ENCODE measurements at regions not wholly inside any gene's neighbourhood (a gene's known extent, or its start where the extent isn't known, plus 50 kb on each side); places are given as distances from the start of the nearest gene placed in this dataset.

DNA sequence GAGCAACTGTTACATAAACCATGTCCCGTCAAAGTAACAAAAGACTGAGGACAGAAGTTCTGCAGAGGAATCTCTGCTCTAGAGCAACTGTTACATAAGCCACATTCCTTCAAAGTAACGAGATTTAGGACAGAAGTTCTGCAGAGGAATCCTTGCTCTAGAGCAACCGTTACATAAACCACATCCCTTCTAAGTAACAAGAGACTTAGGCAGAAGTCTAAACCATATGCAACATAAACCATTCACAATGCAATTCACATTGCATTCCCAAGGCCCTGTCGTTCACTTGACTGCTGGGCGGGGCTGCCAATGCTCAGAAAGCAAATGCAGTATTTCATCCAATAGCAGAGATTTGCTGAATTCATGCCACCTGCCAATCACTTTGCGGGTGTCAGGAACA, 124.4 kb upstream of the PUDP start:
- H3K4me3 ChIP-seq (ENCODE audit: low read depth, low read length) = no peak overlapping the region
- TF ChIP-seq, protein P1, sequence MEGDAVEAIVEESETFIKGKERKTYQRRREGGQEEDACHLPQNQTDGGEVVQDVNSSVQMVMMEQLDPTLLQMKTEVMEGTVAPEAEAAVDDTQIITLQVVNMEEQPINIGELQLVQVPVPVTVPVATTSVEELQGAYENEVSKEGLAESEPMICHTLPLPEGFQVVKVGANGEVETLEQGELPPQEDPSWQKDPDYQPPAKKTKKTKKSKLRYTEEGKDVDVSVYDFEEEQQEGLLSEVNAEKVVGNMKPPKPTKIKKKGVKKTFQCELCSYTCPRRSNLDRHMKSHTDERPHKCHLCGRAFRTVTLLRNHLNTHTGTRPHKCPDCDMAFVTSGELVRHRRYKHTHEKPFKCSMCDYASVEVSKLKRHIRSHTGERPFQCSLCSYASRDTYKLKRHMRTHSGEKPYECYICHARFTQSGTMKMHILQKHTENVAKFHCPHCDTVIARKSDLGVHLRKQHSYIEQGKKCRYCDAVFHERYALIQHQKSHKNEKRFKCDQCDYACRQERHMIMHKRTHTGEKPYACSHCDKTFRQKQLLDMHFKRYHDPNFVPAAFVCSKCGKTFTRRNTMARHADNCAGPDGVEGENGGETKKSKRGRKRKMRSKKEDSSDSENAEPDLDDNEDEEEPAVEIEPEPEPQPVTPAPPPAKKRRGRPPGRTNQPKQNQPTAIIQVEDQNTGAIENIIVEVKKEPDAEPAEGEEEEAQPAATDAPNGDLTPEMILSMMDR (IDR thresholded peaks at IDR 0.05; ENCODE audit: borderline replicate concordance, insufficient read depth, low read depth, low read length) = no peak

GRCh38 chrX:7270933-7271332, 123.0 kb upstream of the PUDP start:
- H3K4me3 ChIP-seq (ENCODE audit: low read depth, low read length) = no peak overlapping the region
- TF ChIP-seq, protein P1 (IDR thresholded peaks at IDR 0.05; ENCODE audit: borderline replicate concordance, insufficient read depth, low read depth, low read length) = no peak

- H3K4me3 ChIP-seq (ENCODE audit: low read depth, low read length) = no peak overlapping the region
- TF ChIP-seq, protein P1 (IDR thresholded peaks at IDR 0.05; ENCODE audit: borderline replicate concordance, insufficient read depth, low read depth, low read length) = no peak
Measured at GRCh38 chrX:7269991-7270390, 122.0 kb upstream of the PUDP start.

GRCh38 chrX:7269589-7269988, 121.6 kb upstream of the PUDP start:
- H3K4me3 ChIP-seq (ENCODE audit: low read depth, low read length) = no peak overlapping the region
- TF ChIP-seq, protein P1 (IDR thresholded peaks at IDR 0.05; ENCODE audit: borderline replicate concordance, insufficient read depth, low read depth, low read length) = no peak

DNA sequence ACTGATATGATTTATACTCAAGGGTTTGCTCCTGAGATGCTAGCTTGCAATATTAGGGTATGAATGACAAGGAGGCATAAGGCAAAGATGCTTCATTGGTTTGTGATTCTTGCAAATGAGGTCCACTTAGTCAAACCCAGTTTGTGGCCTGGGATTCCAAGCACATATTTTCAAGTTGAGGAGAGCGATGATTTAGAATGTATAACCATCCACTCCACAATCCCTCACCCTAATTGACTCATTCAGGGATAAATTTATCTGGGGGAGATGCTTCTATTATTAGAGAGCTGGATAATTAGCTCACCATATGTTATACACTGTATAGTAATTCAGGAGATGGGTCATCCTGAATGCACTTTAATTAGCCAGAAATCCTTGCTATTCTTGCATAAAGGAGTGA, 118.3 kb upstream of the PUDP start:
- no peak overlapping the region for H3K4me3 ChIP-seq (ENCODE audit: low read depth, low read length)
- TF ChIP-seq, protein P1 (IDR thresholded peaks at IDR 0.05; ENCODE audit: borderline replicate concordance, insufficient read depth, low read depth, low read length) = no peak

- TF ChIP-seq, protein P1 (IDR thresholded peaks at IDR 0.05; ENCODE audit: borderline replicate concordance, insufficient read depth, low read depth, low read length) = no peak
Measured at GRCh38 chrX:7264399-7264798, 116.4 kb upstream of the PUDP start.

DNA sequence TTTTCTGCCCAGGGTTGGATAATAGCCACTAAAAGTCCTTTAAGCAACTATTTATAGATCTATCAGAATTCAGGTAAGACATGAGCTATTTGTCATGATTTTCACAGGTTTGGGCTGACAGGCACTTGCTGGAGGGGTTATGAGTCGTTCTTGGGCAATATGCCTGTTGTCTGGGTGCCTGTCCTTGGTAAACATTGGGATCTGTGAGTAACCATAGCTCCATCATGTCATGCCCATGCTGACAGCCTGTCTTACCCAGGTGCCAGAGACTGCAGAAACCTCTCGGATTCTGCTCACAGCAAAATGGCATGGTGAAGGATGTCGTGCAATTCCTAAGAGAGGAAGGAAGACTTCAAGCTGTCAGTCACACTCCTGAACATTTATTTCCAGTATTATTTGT, 116.0 kb upstream of the PUDP start:
- TF ChIP-seq, protein P1 (IDR thresholded peaks at IDR 0.05; ENCODE audit: borderline replicate concordance, insufficient read depth, low read depth, low read length) = no peak
- H3K4me3 ChIP-seq (ENCODE audit: low read depth, low read length) = no peak overlapping the region

More at GRCh38 chrX:7264399-7264798, 116.4 kb upstream of the PUDP start:
- H3K4me3 ChIP-seq (ENCODE audit: low read depth, low read length) = no peak overlapping the region

Measured in GM12875 (cell line).